ENCODE measurements at regions not wholly inside any gene's neighbourhood (a gene's known extent, or its start where the extent isn't known, plus 50 kb on each side); places are given as distances from the start of the nearest gene placed in this dataset.

GRCh38 chrX:137483554-137483953, 82.4 kb upstream of the ZIC3 start:
- Mint-ChIP-seq H3K9me3 (no peaks in the 10 kb centered on the region), H3K27ac (no peak overlapping the region), H3K4me3 (no peak overlapping the region), H3K4me1 (no peaks in the 10 kb centered on the region), H3K36me3 (no peaks in the 10 kb centered on the region), H3K27me3 (peaks cover 3% of the 10 kb centered on the region)
- ATAC-seq (ENCODE audit: low read depth): no peak
- POLR2A ChIA-PET: no interaction called here
- no peak for DNase-seq

GRCh38 chrX:137482136-137482535, 83.8 kb upstream of the ZIC3 start:
- no peak overlapping the region for H3K4me3 Mint-ChIP-seq
- peaks cover 3% of the 10 kb centered on the region for H3K27me3 Mint-ChIP-seq
- no peaks in the 10 kb centered on the region for H3K36me3 Mint-ChIP-seq
- DNase-seq (no peak), ATAC-seq (ENCODE audit: low read depth) (no peak)
- POLR2A ChIA-PET: no interaction called here
- no peaks in the 10 kb centered on the region for H3K9me3 Mint-ChIP-seq
- no peak overlapping the region for H3K27ac Mint-ChIP-seq
- H3K4me1 Mint-ChIP-seq: no peaks in the 10 kb centered on the region

GRCh38 chrX:137479386-137479785, 86.5 kb upstream of the ZIC3 start:
- Mint-ChIP-seq H3K9me3 (no peaks in the 10 kb centered on the region), H3K4me3 (no peak overlapping the region), H3K36me3 (no peaks in the 10 kb centered on the region), H3K27me3 (no peaks in the 10 kb centered on the region), H3K27ac (no peak overlapping the region), H3K4me1 (no peaks in the 10 kb centered on the region)
- DNase-seq: no peak
- ATAC-seq (ENCODE audit: low read depth): no peak
- POLR2A ChIA-PET: no interaction called here

- Mint-ChIP-seq H3K4me1 (no peaks in the 10 kb centered on the region), H3K36me3 (no peaks in the 10 kb centered on the region), H3K27me3 (peaks cover 3% of the 10 kb centered on the region), H3K27ac (no peak overlapping the region), H3K4me3 (no peak overlapping the region), H3K9me3 (peaks cover 2% of the 10 kb centered on the region)
- POLR2A ChIA-PET: no interaction called here
- ATAC-seq (ENCODE audit: low read depth): no peak
- no peak for DNase-seq
These were observed 124.2 kb upstream of the ZIC3 start for GRCh38 chrX:137441711-137442110.

- Mint-ChIP-seq H3K4me3 (no peak overlapping the region), H3K4me1 (no peaks in the 10 kb centered on the region), H3K27me3 (peaks cover 31% of the 10 kb centered on the region), H3K9me3 (no peaks in the 10 kb centered on the region), H3K36me3 (no peaks in the 10 kb centered on the region), H3K27ac (no peak overlapping the region)
- DNase-seq (no peak), ATAC-seq (ENCODE audit: low read depth) (no peak)
- POLR2A ChIA-PET: no interaction called here
These were observed 133.3 kb upstream of the ZIC3 start for GRCh38 chrX:137432609-137433008.

GRCh38 chrX:137431693-137432488, 134.0 kb upstream of the ZIC3 start:
- H3K4me3 Mint-ChIP-seq: no peak overlapping the region
- DNase-seq: no peak

GRCh38 chrX:137430984-137431475, 134.9 kb upstream of the ZIC3 start:
- no peaks in the 10 kb centered on the region for H3K36me3 Mint-ChIP-seq
- H3K27me3 Mint-ChIP-seq: peaks cover 39% of the 10 kb centered on the region
- no peak overlapping the region for H3K27ac Mint-ChIP-seq
- peaks cover 2% of the 10 kb centered on the region for H3K4me1 Mint-ChIP-seq
- ATAC-seq (ENCODE audit: low read depth) (no peak), DNase-seq (no peak)
- POLR2A ChIA-PET: no interaction called here
- H3K4me3 Mint-ChIP-seq: no peak overlapping the region
- H3K9me3 Mint-ChIP-seq: no peaks in the 10 kb centered on the region

More at GRCh38 chrX:137431693-137432488, 134.0 kb upstream of the ZIC3 start:
- no peaks in the 10 kb centered on the region for H3K4me1 Mint-ChIP-seq
- POLR2A ChIA-PET: no interaction called here
- H3K36me3 Mint-ChIP-seq: no peaks in the 10 kb centered on the region
- peaks cover 33% of the 10 kb centered on the region for H3K27me3 Mint-ChIP-seq
- no peak for ATAC-seq (ENCODE audit: low read depth)
- H3K9me3 Mint-ChIP-seq: no peaks in the 10 kb centered on the region
- no peak overlapping the region for H3K27ac Mint-ChIP-seq

GRCh38 chrX:137430301-137430700, 135.6 kb upstream of the ZIC3 start:
- POLR2A ChIA-PET: no interaction called here
- no peak for ATAC-seq (ENCODE audit: low read depth)
- no peak overlapping the region for H3K4me3 Mint-ChIP-seq
- H3K4me1 Mint-ChIP-seq: peaks cover 2% of the 10 kb centered on the region
- peaks cover 43% of the 10 kb centered on the region for H3K27me3 Mint-ChIP-seq
- H3K36me3 Mint-ChIP-seq: no peaks in the 10 kb centered on the region
- H3K9me3 Mint-ChIP-seq: no peaks in the 10 kb centered on the region
- H3K27ac Mint-ChIP-seq: no peak overlapping the region
- no peak for DNase-seq

GRCh38 chrX:137428766-137429591, 136.9 kb upstream of the ZIC3 start:
- Mint-ChIP-seq H3K27ac (no peak overlapping the region), H3K4me1 (peaks cover 2% of the 10 kb centered on the region), H3K27me3 (peaks cover 50% of the 10 kb centered on the region), H3K36me3 (no peaks in the 10 kb centered on the region), H3K9me3 (peaks cover 2% of the 10 kb centered on the region), H3K4me3 (peak overlapping the region; percentile 32)
- DNase-seq (no peak), ATAC-seq (ENCODE audit: low read depth) (no peak)
- POLR2A ChIA-PET: no interaction called here

GRCh38 chrX:137428221-137428661, 137.7 kb upstream of the ZIC3 start:
- Mint-ChIP-seq H3K4me3 (peak overlapping the region; percentile 71), H3K36me3 (no peaks in the 10 kb centered on the region), H3K27ac (no peak overlapping the region), H3K27me3 (peaks cover 52% of the 10 kb centered on the region), H3K9me3 (peaks cover 2% of the 10 kb centered on the region), H3K4me1 (peaks cover 2% of the 10 kb centered on the region)
- ATAC-seq (ENCODE audit: low read depth): no peak
- peak; percentile 38 for DNase-seq
- POLR2A ChIA-PET: no interaction called here

- Mint-ChIP-seq H3K27ac (no peak overlapping the region), H3K4me3 (peak overlapping the region; percentile 71), H3K4me1 (peaks cover 2% of the 10 kb centered on the region), H3K9me3 (peaks cover 2% of the 10 kb centered on the region), H3K36me3 (no peaks in the 10 kb centered on the region), H3K27me3 (peaks cover 55% of the 10 kb centered on the region)
- POLR2A ChIA-PET: no interaction called here
- ATAC-seq (ENCODE audit: low read depth) (no peak), DNase-seq (no peak)
These were observed 138.1 kb upstream of the ZIC3 start for GRCh38 chrX:137427816-137428215.

- no peak overlapping the region for H3K27ac Mint-ChIP-seq
- DNase-seq (no peak), ATAC-seq (ENCODE audit: low read depth) (no peak)
- no peaks in the 10 kb centered on the region for H3K36me3 Mint-ChIP-seq
- peaks cover 55% of the 10 kb centered on the region for H3K27me3 Mint-ChIP-seq
- peak overlapping the region; percentile 71 for H3K4me3 Mint-ChIP-seq
- POLR2A ChIA-PET: no interaction called here
- peaks cover 2% of the 10 kb centered on the region for H3K4me1 Mint-ChIP-seq
- peaks cover 2% of the 10 kb centered on the region for H3K9me3 Mint-ChIP-seq
These were observed 138.5 kb upstream of the ZIC3 start for GRCh38 chrX:137427426-137427778.

- no peak for ATAC-seq (ENCODE audit: low read depth)
- Mint-ChIP-seq H3K27ac (no peak overlapping the region), H3K27me3 (peaks cover 56% of the 10 kb centered on the region)
These were observed 139.1 kb upstream of the ZIC3 start for GRCh38 chrX:137426695-137427425.

More at GRCh38 chrX:137426695-137427425, 139.1 kb upstream of the ZIC3 start:
- Mint-ChIP-seq H3K36me3 (no peaks in the 10 kb centered on the region), H3K4me3 (peak overlapping the region; percentile 71), H3K4me1 (peaks cover 2% of the 10 kb centered on the region), H3K9me3 (peaks cover 2% of the 10 kb centered on the region)
- DNase-seq: no peak
- POLR2A ChIA-PET: no interaction called here
